ENCODE measurements at regions not wholly inside any gene's neighbourhood (a gene's known extent, or its start where the extent isn't known, plus 50 kb on each side); places are given as distances from the start of the nearest gene placed in this dataset.

GRCh38 chr11:15605094-15605493, 490.4 kb downstream of the INSC start:
- TF ChIP-seq POLR2A (IDR thresholded peaks at IDR 0.05; ENCODE audit: borderline replicate concordance, extremely low read depth, insufficient read depth, insufficient read length) (no peak), CTCF (IDR thresholded peaks at IDR 0.05 in 2 of 3, conservative IDR thresholded peaks at IDR 0.05 in 1 of 3; ENCODE audit: borderline replicate concordance in 1 of 3, insufficient read depth in 1 of 3, low read depth in 2 of 3, low read length in 2 of 3) (no peak)

All from HCT116 (cell line).